Cardiac fibroblast (primary cell): ENCODE measurements at regions not wholly inside any gene's neighbourhood (a gene's known extent, or its start where the extent isn't known, plus 50 kb on each side); places are given as distances from the start of the nearest gene placed in this dataset.

Experiments
- DNase-seq, 2 donors: peaks; one replicate each; pipeline versions ENCODE4 v3.0.0 to v3.0.0-alpha.2; 2010; ENCODE audit warnings: low read depth in 2 of 2
- H3K4me3 ChIP-seq, 2 donors: replicated peaks in 1 of 2; 1 replicate in 1 of 2; 2 replicates in 1 of 2; pipeline ENCODE4 v1.5.1; 2011; ENCODE audit warnings: low read depth in 2 of 2, low read length in 2 of 2, mild to moderate bottlenecking in 2 of 2, moderate library complexity in 1 of 2
- TF ChIP-seq, protein P1 (sequence below): IDR thresholded peaks from one replicate; pipeline ENCODE4 v1.5.1; 2011; ENCODE audit warnings: low read depth, mild to moderate bottlenecking, low read length, inconsistent platforms

- DNase-seq = no peak
- TF ChIP-seq, protein P1, sequence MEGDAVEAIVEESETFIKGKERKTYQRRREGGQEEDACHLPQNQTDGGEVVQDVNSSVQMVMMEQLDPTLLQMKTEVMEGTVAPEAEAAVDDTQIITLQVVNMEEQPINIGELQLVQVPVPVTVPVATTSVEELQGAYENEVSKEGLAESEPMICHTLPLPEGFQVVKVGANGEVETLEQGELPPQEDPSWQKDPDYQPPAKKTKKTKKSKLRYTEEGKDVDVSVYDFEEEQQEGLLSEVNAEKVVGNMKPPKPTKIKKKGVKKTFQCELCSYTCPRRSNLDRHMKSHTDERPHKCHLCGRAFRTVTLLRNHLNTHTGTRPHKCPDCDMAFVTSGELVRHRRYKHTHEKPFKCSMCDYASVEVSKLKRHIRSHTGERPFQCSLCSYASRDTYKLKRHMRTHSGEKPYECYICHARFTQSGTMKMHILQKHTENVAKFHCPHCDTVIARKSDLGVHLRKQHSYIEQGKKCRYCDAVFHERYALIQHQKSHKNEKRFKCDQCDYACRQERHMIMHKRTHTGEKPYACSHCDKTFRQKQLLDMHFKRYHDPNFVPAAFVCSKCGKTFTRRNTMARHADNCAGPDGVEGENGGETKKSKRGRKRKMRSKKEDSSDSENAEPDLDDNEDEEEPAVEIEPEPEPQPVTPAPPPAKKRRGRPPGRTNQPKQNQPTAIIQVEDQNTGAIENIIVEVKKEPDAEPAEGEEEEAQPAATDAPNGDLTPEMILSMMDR = no peak
- H3K4me3 ChIP-seq = no peak overlapping the region
Measured at GRCh38 chr7:106592282-106593027, 68.5 kb downstream of the CCDC71L start.

GRCh38 chr7:106591146-106591545 lies 69.8 kb downstream of the CCDC71L start:
- DNase-seq = no peak
- H3K4me3 ChIP-seq = no peak overlapping the region
- TF ChIP-seq, protein P1 = no peak

DNA sequence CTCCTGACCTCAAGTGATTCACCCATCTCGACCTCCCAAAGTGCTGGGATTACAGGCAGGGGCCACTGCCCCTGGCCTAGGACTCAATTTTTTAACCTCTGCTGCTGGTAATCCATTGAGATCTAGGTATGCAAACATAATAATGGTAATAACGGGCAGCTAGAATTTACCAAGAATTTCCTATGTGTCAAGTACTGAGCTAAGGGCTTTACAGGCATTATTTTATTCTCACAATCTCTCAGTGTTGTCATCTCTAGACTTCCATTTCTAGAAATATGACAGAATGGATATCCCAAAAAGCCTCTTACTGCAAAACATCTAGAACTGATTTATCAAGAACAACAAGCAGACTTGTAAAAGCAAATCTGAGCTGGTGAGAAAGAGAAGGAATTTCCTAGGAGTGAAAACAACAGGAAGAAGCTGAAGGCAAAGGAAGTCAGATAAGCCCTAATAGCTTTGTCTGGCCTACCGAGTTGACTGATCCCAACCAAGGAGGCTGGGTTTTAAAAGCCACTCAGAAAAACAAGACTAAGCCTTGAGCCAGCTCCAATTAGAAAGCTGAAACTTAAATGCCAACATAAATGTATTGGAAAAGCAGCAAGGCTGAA lies 70.6 kb downstream of the CCDC71L start:
- TF ChIP-seq, protein P1 = no peak
- no peak overlapping the region for H3K4me3 ChIP-seq
- DNase-seq = peak in 1 of 2 donors; percentile 82

DNA sequence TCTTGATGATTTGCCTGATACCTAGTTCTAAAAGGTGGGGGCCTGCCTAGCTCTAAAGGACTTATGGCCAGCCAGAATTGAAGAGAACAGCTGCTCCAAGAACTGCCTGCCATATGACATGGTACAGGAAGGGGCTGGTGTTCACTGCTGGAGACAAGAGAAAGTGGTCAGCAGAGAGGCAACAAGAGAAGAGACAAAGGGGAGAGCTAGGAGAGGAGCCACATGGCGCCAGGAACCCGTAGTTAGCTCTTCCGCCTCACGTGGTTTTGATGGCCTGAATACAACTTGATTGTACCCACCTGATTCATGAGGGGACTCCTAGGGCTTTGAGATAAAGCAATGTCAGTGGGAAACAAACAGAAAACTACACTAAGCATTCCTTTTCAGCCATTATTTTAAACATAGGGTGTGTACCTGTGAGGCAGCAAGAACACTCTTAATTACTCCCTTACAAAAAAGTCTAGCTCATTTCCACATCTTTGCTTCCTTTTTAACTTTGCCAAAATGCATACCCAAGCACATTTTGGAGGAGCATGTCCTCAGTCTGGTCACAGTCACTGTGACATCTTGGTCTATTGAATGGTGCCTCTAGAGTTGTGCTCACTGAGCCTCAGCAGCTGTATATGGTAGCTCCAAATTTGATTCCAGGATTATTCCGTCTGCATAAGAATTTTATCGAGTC lies 71.6 kb downstream of the CCDC71L start:
- TF ChIP-seq, protein P1 = no peak
- DNase-seq = no peak
- H3K4me3 ChIP-seq = no peak overlapping the region

GRCh38 chr7:106588422-106589197 lies 72.3 kb downstream of the CCDC71L start:
- H3K4me3 ChIP-seq = no peak overlapping the region
- no peak for DNase-seq
- TF ChIP-seq, protein P1 = no peak

DNA sequence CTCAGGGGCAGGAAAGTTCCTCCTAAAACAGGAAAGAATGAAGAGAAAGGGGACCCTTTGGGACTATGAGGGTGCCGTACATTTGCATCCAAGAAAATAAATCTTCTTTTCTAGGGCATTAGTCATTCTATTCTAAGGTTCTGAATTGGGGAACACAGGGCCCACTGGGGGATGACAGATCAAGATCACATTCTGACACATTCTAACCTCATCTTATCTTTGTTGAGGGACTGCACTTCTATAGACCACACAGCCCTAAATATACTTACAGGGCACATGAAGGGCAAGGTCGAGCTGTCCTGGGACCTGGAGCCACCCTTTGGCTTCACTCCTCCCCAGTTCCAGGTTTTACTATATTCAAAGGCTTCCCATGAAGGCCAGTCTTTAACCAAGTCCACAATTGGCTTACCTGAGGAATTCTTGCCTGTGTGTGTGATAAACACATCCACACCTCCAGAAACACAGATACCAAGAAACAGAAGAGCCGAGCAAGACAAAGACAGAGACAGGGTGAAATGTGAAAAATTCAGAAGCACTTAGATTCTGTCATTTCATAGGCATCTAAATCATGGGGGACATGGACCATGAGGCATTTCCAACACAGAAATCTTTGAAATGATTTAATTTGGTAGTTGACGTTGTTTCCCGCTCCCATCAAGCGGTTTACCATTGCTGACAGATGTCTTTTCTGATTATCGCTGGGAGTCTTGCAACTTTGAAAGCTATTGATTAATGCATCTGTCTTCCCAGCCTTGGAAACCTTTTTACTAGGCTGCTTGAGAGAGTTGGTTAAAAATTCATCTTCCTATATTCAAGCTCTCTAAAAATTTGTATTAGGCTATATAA lies 75.8 kb downstream of the CCDC71L start:
- no peak overlapping the region for H3K4me3 ChIP-seq
- TF ChIP-seq, protein P1 = no peak
- DNase-seq = no peak
